ENCODE measurements at regions not wholly inside any gene's neighbourhood (a gene's known extent, or its start where the extent isn't known, plus 50 kb on each side); places are given as distances from the start of the nearest gene placed in this dataset.
"Not testable (repeated sequence)": the region's sequence is repeated elsewhere in the genome, so short reads cannot be mapped to it uniquely, and the experiment has no call there.

DNA sequence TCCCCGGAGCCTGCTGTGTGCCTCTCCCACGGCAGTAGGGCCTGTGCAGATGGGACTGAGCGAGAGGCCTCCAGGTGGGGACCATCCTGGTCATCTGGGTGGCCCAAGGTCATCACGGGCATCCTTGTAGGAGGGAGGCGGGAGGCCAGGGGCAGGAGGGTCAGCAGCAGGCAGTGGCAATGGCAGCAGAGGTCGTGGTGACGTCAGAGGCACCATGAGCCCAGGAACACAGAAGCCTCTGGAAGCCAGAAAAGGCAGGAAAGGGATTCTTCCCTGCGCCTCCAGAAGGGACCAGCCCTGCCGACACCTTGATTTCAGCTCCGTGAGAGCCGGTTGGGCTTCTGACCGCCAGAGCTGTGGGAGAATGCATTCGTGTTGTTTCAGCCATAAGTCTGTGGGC lies 190.3 kb downstream of the BANP start:
- no peak overlapping the region for H3K9ac ChIP-seq
- H3K27ac Mint-ChIP-seq, result no peak overlapping the region
- no peaks in the 10 kb centered on the region for H3K36me3 Mint-ChIP-seq
- no peaks in the 10 kb centered on the region for H3K79me2 ChIP-seq (ENCODE audit: low read depth)
- H3K27me3 ChIP-seq, result no peaks in the 10 kb centered on the region
- no peaks in the 10 kb centered on the region for H4K20me1 ChIP-seq (ENCODE audit: low read depth)
- H3K4me1 ChIP-seq, result no peaks in the 10 kb centered on the region
- H3K9me3 Mint-ChIP-seq, result peaks cover 22% of the 10 kb centered on the region
- no peaks in the 10 kb centered on the region for H3K36me3 ChIP-seq
- H3K4me1 Mint-ChIP-seq, result no peaks in the 10 kb centered on the region
- no peaks in the 10 kb centered on the region for H3F3A ChIP-seq (ENCODE audit: low read depth)
- H3K4me3 ChIP-seq, result no peak overlapping the region
- no peak for DNase-seq (ENCODE audit: low spot score)
- H3K27ac ChIP-seq, result no peak overlapping the region
- H3K27me3 Mint-ChIP-seq (ENCODE audit: insufficient read depth, low read depth), result peaks cover 3% of the 10 kb centered on the region
- H3K9me3 ChIP-seq (ENCODE audit: low read depth), result no peaks in the 10 kb centered on the region
- no peak overlapping the region for H3K4me2 ChIP-seq
- no peak overlapping the region for H3K4me3 Mint-ChIP-seq
- TF ChIP-seq EZH2 (IDR thresholded peaks at IDR 0.05) (no peak), EZH2phosphoT487 (IDR thresholded peaks at IDR 0.05) (no peak)
- TF ChIP-seq, protein P1, sequence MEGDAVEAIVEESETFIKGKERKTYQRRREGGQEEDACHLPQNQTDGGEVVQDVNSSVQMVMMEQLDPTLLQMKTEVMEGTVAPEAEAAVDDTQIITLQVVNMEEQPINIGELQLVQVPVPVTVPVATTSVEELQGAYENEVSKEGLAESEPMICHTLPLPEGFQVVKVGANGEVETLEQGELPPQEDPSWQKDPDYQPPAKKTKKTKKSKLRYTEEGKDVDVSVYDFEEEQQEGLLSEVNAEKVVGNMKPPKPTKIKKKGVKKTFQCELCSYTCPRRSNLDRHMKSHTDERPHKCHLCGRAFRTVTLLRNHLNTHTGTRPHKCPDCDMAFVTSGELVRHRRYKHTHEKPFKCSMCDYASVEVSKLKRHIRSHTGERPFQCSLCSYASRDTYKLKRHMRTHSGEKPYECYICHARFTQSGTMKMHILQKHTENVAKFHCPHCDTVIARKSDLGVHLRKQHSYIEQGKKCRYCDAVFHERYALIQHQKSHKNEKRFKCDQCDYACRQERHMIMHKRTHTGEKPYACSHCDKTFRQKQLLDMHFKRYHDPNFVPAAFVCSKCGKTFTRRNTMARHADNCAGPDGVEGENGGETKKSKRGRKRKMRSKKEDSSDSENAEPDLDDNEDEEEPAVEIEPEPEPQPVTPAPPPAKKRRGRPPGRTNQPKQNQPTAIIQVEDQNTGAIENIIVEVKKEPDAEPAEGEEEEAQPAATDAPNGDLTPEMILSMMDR (IDR thresholded peaks at IDR 0.05), result no peak
- no peak overlapping the region for H2AFZ ChIP-seq (replicated peaks)

DNA sequence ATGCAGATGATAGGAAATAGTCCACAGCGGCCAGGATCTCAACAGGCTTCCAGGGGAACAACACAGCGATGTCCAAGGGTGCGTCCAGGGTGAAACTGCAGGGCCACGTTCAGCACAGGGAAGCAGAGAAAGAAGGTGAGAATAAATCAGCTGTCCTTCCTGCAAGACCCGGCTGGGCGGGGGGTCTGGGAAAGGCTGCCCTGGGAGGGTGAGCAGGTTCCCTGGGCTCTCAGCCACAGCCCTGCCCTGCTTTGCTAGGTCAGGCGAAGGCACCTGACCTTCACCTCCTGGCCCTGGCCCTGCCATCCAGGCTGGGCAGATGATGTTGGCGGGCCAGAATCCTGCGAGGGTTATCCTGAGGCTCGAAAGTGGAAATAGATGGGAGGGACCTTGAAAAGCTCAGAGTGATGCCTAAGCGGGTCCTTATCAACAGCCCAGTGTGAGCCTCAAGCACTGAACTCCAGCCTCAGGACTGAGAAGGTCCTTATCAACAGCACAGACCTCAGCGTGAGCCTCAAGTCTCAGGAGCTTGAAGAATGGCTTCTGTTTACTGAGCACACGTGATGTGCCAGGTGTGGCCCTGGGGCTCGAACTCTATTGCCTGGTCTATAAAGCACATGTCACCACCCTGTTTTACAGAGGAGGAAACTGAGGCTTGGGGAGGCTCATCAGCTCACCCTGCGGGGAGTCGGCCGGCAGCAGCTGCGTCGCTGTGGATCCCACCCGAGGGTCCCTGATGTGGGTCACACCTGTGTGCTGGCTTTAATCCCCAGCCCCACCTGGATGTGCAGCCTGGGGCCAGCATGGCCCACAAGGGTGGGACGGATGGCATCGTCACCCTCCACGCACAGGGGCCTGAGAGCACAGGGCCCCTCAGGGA lies 191.1 kb downstream of the BANP start:
- not testable (repeated sequence) for H3K4me3 Mint-ChIP-seq; H3K36me3 ChIP-seq; H3K27ac ChIP-seq; H2AFZ ChIP-seq (replicated peaks); H3K27me3 ChIP-seq; H3K4me2 ChIP-seq; H3K79me2 ChIP-seq (ENCODE audit: low read depth); H3F3A ChIP-seq (ENCODE audit: low read depth); DNase-seq (ENCODE audit: low spot score); H3K4me1 ChIP-seq; H3K27me3 Mint-ChIP-seq (ENCODE audit: insufficient read depth, low read depth); H3K4me1 Mint-ChIP-seq; H3K36me3 Mint-ChIP-seq; H3K9me3 ChIP-seq (ENCODE audit: low read depth); H4K20me1 ChIP-seq (ENCODE audit: low read depth); H3K9ac ChIP-seq; H3K4me3 ChIP-seq; H3K27ac Mint-ChIP-seq
- peaks cover 22% of the 10 kb centered on the region for H3K9me3 Mint-ChIP-seq

DNA sequence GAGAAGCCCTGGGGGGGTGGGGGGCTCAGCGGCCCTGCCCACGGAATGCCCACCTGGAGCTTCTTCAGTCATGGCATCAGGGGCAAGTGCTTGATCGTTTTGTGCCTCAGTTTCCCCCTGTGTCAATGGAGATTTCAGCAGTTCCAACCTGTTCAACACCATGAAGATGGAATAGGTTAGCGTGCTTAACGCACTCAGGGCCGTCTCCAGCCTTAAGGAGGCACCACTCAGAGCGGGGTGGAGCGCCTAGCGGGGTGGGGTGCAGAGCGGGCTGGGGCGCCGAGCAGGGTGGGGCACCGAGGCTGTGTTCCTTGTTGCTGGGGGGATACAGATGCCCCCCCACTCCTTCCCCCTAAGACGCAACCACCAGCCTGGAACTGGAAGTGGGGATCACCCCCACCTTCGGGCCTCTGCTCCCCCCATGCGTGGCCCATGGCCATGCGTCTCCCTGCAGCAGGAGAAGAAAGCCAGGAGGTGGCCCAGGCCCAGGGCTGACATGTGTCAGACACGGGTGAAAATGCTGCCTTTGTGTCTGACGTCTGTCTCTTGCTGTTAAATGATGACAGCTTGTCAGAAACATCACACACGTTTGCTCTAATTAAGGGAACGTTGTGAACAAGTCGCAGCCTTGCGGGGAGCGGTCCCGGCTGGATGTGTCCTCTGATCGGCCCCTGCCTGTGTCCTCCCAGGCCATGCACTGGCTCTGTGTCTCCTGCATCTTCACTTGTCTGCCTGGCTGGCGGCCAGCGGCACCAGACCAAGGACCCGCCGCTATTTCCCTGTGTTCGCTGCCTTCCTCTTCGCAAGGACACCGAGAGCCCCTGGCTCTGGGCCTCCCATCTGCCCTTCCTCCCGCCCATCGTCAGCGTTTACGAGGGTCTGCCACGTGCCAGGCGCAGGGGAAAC lies 192.1 kb downstream of the BANP start:
- not testable (repeated sequence) for H2AFZ ChIP-seq (replicated peaks); H3K4me2 ChIP-seq; H3K36me3 Mint-ChIP-seq; H3K27me3 ChIP-seq; H3K4me3 ChIP-seq; H3K4me1 Mint-ChIP-seq; H3F3A ChIP-seq (ENCODE audit: low read depth); H3K79me2 ChIP-seq (ENCODE audit: low read depth); H3K27ac ChIP-seq; H3K9me3 ChIP-seq (ENCODE audit: low read depth); H3K27me3 Mint-ChIP-seq (ENCODE audit: insufficient read depth, low read depth); DNase-seq (ENCODE audit: low spot score); H3K36me3 ChIP-seq; H4K20me1 ChIP-seq (ENCODE audit: low read depth); H3K4me1 ChIP-seq; H3K9ac ChIP-seq; H3K4me3 Mint-ChIP-seq; H3K27ac Mint-ChIP-seq
- H3K9me3 Mint-ChIP-seq, result peaks cover 15% of the 10 kb centered on the region

DNA sequence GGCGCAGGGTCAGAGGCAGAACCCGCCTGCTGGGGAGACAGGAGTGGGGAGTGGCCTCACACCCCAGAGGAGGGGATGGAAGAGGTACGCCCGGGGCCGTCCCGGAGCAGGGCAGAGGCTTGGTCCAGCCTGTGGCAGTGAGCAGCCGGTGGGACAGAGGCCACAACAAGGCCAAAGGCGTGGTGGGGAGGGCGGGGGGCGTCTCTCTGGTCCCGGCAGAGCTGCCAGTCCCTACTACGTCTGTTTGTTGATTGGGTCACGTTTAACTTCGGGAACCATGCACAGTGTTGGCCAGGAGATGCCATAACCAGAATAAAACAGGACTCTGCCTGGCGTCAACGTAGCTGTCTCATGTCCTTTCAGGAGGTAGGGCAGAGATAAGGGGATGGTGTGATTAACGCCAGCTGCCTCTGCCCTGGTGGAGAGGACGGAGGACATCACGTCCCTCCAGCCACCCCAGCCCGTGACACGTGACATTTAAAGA lies 192.8 kb downstream of the BANP start:
- H4K20me1 ChIP-seq (ENCODE audit: low read depth), result no peaks in the 10 kb centered on the region
- no peak for TF ChIP-seq EZH2phosphoT487 (IDR thresholded peaks at IDR 0.05)
- TF ChIP-seq EZH2 (IDR thresholded peaks at IDR 0.05), result no peak
- TF ChIP-seq, protein P1 (IDR thresholded peaks at IDR 0.05), result no peak
- no peak overlapping the region for H2AFZ ChIP-seq (replicated peaks)
- no peak overlapping the region for H3K4me3 Mint-ChIP-seq
- no peaks in the 10 kb centered on the region for H3K4me1 ChIP-seq
- peaks cover 3% of the 10 kb centered on the region for H3K27me3 Mint-ChIP-seq (ENCODE audit: insufficient read depth, low read depth)
- peaks cover 3% of the 10 kb centered on the region for H3K4me1 Mint-ChIP-seq
- H3K9me3 Mint-ChIP-seq, result peaks cover 8% of the 10 kb centered on the region
- H3K4me3 ChIP-seq, result no peak overlapping the region
- H3K79me2 ChIP-seq (ENCODE audit: low read depth), result no peaks in the 10 kb centered on the region
- no peaks in the 10 kb centered on the region for H3F3A ChIP-seq (ENCODE audit: low read depth)
- H3K4me2 ChIP-seq, result no peak overlapping the region
- no peak overlapping the region for H3K9ac ChIP-seq
- no peak for DNase-seq (ENCODE audit: low spot score)
- H3K27ac Mint-ChIP-seq, result no peak overlapping the region
- H3K27ac ChIP-seq, result no peak overlapping the region
- H3K27me3 ChIP-seq, result no peaks in the 10 kb centered on the region
- no peaks in the 10 kb centered on the region for H3K36me3 ChIP-seq
- no peaks in the 10 kb centered on the region for H3K36me3 Mint-ChIP-seq
- no peaks in the 10 kb centered on the region for H3K9me3 ChIP-seq (ENCODE audit: low read depth)

DNA sequence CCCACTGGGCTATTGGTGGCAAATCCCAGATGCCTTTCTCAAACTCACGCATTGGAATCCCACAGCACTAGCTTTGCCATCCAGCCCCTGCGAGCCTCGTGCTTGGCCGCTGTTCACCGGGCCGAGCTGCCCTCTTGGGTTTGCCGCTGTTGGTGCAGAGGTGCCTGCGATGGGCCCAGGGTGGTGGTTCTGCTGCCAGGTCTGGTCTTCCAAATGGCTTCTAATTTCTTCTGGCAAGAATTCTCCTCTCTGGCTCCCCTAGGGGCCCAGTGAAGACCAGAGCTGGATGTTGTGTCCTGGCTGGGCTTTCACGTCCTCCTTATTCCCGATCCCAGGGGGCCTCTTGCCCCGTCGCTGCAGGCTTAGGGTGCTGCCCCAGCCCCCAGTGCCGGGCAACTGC lies 194.1 kb downstream of the BANP start:
- H3K27ac Mint-ChIP-seq, result not testable (repeated sequence)

DNA sequence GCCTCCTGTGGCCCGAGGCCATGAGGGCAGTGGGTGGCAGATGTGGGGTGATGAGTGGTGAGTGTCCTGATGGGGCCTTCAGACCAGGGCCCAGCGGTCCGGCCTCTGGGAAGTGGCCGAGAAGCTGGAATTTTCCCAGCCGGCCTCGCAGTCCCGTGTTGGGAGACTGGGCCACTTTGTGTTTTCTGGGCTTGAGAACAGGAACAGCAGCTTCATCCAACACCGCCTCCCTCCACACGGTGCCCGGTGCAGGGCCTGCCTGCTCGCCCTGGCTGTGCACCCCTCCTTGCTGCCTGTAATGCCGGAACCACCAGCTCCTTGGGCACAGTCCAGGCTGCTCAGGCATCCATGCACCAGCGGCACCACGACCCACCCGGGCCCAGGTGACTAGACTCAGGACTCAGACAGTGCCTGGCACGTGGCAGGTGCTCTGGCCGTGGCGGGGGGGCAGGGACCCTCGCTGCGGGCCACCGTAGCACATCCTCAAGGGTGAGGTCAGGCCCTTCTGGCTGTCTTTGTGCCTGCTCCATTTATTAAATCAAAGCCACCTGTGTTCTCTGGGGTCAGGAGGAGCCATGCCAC lies 194.7 kb downstream of the BANP start:
- H3K27me3 ChIP-seq; H3K27ac ChIP-seq; DNase-seq (ENCODE audit: low spot score); H3K27ac Mint-ChIP-seq; H3K27me3 Mint-ChIP-seq (ENCODE audit: insufficient read depth, low read depth); H3K9me3 Mint-ChIP-seq; H3K4me3 Mint-ChIP-seq; H3F3A ChIP-seq (ENCODE audit: low read depth); H3K4me3 ChIP-seq; H3K9me3 ChIP-seq (ENCODE audit: low read depth); H3K36me3 Mint-ChIP-seq; H3K36me3 ChIP-seq; H3K4me2 ChIP-seq; H3K9ac ChIP-seq; H4K20me1 ChIP-seq (ENCODE audit: low read depth); H3K4me1 ChIP-seq; H2AFZ ChIP-seq (replicated peaks); H3K4me1 Mint-ChIP-seq; H3K79me2 ChIP-seq (ENCODE audit: low read depth): not testable (repeated sequence)

More for the DNA sequence above, 194.1 kb downstream of the BANP start:
- H3K27me3 ChIP-seq; H3K27me3 Mint-ChIP-seq (ENCODE audit: insufficient read depth, low read depth); H3K9me3 ChIP-seq (ENCODE audit: low read depth); H4K20me1 ChIP-seq (ENCODE audit: low read depth); DNase-seq (ENCODE audit: low spot score); H3K9ac ChIP-seq; H3K4me3 ChIP-seq; H3K4me3 Mint-ChIP-seq; H3K36me3 ChIP-seq; H3K4me1 ChIP-seq; H3K36me3 Mint-ChIP-seq; H3K4me1 Mint-ChIP-seq; H3K9me3 Mint-ChIP-seq; H3K79me2 ChIP-seq (ENCODE audit: low read depth); H3K4me2 ChIP-seq; H3K27ac ChIP-seq; H3F3A ChIP-seq (ENCODE audit: low read depth); H2AFZ ChIP-seq (replicated peaks): not testable (repeated sequence)
